B cell (primary cell): ENCODE measurements at regions not wholly inside any gene's neighbourhood (a gene's known extent, or its start where the extent isn't known, plus 50 kb on each side); places are given as distances from the start of the nearest gene placed in this dataset.

Source experiments
- ATAC-seq: fragments of 200-7000 bp; cut with Tn5 transposase; one replicate; pipeline ENCODE4 v1.10.0; 2021; ENCODE audit warnings: low read depth, mild to moderate bottlenecking, moderate number of reproducible peaks, moderate library complexity
- CTCF ChIA-PET: fragments of 350-600 bp; sonication (Branson Sonifier 250); formaldehyde crosslinking; loops from one replicate; lab custom pipeline; 2021; ENCODE audit warnings: antibody characterized with exemption, inconsistent platforms; lab: Charles Lee
- POLR2A ChIA-PET: fragments of 350-600 bp; sonication (Branson Sonifier 250); formaldehyde crosslinking; loops from one replicate; lab custom pipeline; 2021; ENCODE audit warnings: antibody characterized with exemption; lab: Charles Lee
- DNase-seq: peaks from one replicate; pipeline ENCODE4 v3.0.0; 2013
- H2AFZ ChIP-seq: 2 replicates; pipeline ENCODE4 v1.6.1; 2012; ENCODE audit warnings: mild to moderate bottlenecking, low read depth, low read length; ENCODE audit not compliant: insufficient read depth, poor library complexity, severe bottlenecking
- H3K27ac ChIP-seq, 2 donors: 1 replicate in 1 of 2; 2 replicates in 1 of 2; pipeline ENCODE4 v1.5.1; 2012 to 2013; ENCODE audit warnings: low read length in 2 of 2, mild to moderate bottlenecking in 2 of 2, moderate library complexity in 1 of 2
- H3K27me3 ChIP-seq, 4 experiments: fragments of 200-600 bp in 1 of 4; sonication (generic) in 1 of 4; replicated peaks in 1 of 4; 1 replicate in 2 of 4; 2 replicates in 2 of 4; pipeline versions ENCODE4 v1.6.1 to v1.7.0; 2013 to 2016; ENCODE audit warnings: low read length in 3 of 4, mild to moderate bottlenecking in 2 of 4, mixed read lengths in 1 of 4, moderate library complexity in 1 of 4; ENCODE audit not compliant: insufficient read depth in 4 of 4, control insufficient read depth in 3 of 4; ENCODE audit errors: control extremely low read depth in 1 of 4
- H3K36me3 ChIP-seq, 2 experiments: replicated peaks in 1 of 2; 1 replicate in 1 of 2; 2 replicates in 1 of 2; pipeline versions ENCODE4 v1.6.1 to v1.7.1; 2013; ENCODE audit warnings: low read length in 1 of 2; ENCODE audit not compliant: insufficient read depth in 2 of 2, control insufficient read depth in 1 of 2; ENCODE audit errors: control extremely low read depth in 1 of 2, extremely low read depth in 1 of 2
- H3K4me1 ChIP-seq, 2 donors: fragments of 200-600 bp in 1 of 2; sonication (generic) in 1 of 2; 1 replicate in 1 of 2; 2 replicates in 1 of 2; pipeline versions ENCODE4 v1.5.1 to v1.6.1; 2013 to 2017; ENCODE audit warnings: low read length in 2 of 2; ENCODE audit not compliant: control insufficient read depth in 2 of 2, insufficient read depth in 2 of 2
- H3K4me2 ChIP-seq: replicated peaks from 2 replicates; pipeline ENCODE3; 2012; ENCODE audit warnings: mild to moderate bottlenecking, low read depth, low read length; ENCODE audit not compliant: poor library complexity, severe bottlenecking
- H3K4me3 ChIP-seq, 5 experiments: fragments of 200-600 bp in 1 of 5; sonication (generic) in 1 of 5; 1 replicate in 3 of 5; 2 replicates in 2 of 5; pipeline versions ENCODE4 v1.5.1 to v1.7.0; 2011 to 2016; ENCODE audit warnings: low read length in 4 of 5, mild to moderate bottlenecking in 4 of 5, low read depth in 2 of 5, control low read depth in 1 of 5, moderate library complexity in 1 of 5; ENCODE audit not compliant: insufficient read depth in 1 of 5; ENCODE audit errors: control extremely low read depth in 1 of 5, extremely low read depth in 1 of 5
- H3K79me2 ChIP-seq: fragments of 200-600 bp; sonication (generic); one replicate; pipeline ENCODE4 v1.6.0; 2016; ENCODE audit warnings: low read length; ENCODE audit not compliant: control insufficient read depth, insufficient read depth
- H3K9ac ChIP-seq: fragments of 200-600 bp; sonication (generic); 2 replicates; pipeline ENCODE4 v1.6.1; 2017; ENCODE audit warnings: mild to moderate bottlenecking, low read length, moderate library complexity
- H3K9me3 ChIP-seq, 3 donors: one replicate each; pipeline versions ENCODE4 v1.6.1 to v1.7.1; 2013; ENCODE audit warnings: low read length in 2 of 3; ENCODE audit not compliant: control insufficient read depth in 2 of 3, insufficient read depth in 1 of 3; ENCODE audit errors: control extremely low read depth in 1 of 3
- H4K20me1 ChIP-seq: 2 replicates; pipeline ENCODE4 v1.6.0; 2012; ENCODE audit warnings: mild to moderate bottlenecking, low read length; ENCODE audit not compliant: insufficient read depth, control insufficient read depth, poor library complexity, severe bottlenecking
- H3K27ac Mint-ChIP-seq: one replicate; pipeline ENCODE4 v1.8.0; 2021; ENCODE audit warnings: mixed read lengths
- H3K27me3 Mint-ChIP-seq: one replicate; pipeline ENCODE4 v1.8.0; 2021; ENCODE audit warnings: mixed read lengths
- H3K4me1 Mint-ChIP-seq: one replicate; pipeline ENCODE4 v1.8.0; 2021; ENCODE audit warnings: mixed read lengths
- H3K4me3 Mint-ChIP-seq: one replicate; pipeline ENCODE4 v1.8.0; 2021; ENCODE audit warnings: mixed read lengths
- H3K9me3 Mint-ChIP-seq: one replicate; pipeline ENCODE4 v1.8.0; 2022; ENCODE audit warnings: mixed read lengths; ENCODE audit not compliant: insufficient read depth
- EZH2 ChIP-seq: IDR thresholded peaks from 2 replicates; pipeline ENCODE4 v1.6.1; 2012; ENCODE audit warnings: borderline replicate concordance, low read depth, mild to moderate bottlenecking, moderate library complexity, low read length; ENCODE audit not compliant: insufficient read depth, poor library complexity, severe bottlenecking
- WGBS: methylation state at CpG from one replicate; pipeline ENCODE4 v1.1.5; 2013; ENCODE audit warnings: missing lambda C conversion rate; ENCODE audit not compliant: insufficient coverage; 5-methylcytosine and 5-hydroxymethylcytosine counted together
- intact Hi-C: fragments of 100-400 bp; cut with micrococcal nuclease; formaldehyde crosslinking; loops from one replicate; pipeline ENCODE4 v1.10.0; 2022
- TF ChIP-seq, protein P1 (sequence below): fragments of 200-600 bp; IDR thresholded peaks from one replicate; pipeline ENCODE4 v1.8.0; 2022; ENCODE audit warnings: antibody characterized with exemption, mild to moderate bottlenecking

DNA sequence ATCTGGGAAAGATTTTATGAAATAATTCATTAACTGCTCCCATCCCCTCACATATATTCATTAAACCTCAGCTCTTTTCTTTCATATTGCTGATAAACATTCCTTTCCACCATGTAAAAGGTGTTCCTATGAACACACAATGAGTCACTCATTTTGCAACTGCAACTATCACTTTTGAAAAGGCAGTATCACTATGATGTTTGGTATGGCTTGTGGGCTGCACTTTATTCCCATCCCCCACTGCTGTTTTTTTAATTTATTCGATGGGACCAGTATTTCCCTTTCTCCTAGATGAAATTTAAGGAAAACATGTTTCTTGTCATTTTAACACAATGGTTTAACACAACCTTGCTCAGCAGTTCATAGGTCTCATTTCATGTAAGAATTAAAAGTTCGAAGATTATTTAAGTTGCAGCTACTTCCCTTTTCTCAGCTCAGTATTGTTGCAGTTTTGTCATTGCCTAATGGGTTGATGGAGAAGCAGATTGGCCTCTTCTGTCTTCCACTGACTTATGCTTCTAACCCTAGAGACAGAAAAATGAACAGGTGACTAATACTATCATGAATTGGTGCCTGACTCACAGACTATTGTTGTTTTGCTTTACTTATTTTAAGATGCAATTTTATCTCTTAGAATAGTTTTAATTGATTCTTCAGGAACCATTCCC lies 280.3 kb downstream of the ZPLD1 start:
- no peak for ATAC-seq
- H3K27ac Mint-ChIP-seq = no peak overlapping the region
- H3K4me1 ChIP-seq = no peaks in the 10 kb centered on the region
- POLR2A ChIA-PET = no interaction called here
- no peaks in the 10 kb centered on the region for H3K9me3 Mint-ChIP-seq
- H3K4me3 Mint-ChIP-seq = no peak overlapping the region
- H3K27me3 ChIP-seq = no peaks in the 10 kb centered on the region
- no peak overlapping the region for H3K4me2 ChIP-seq
- no CpG with 5 or more reads among the region's 2 CpGs for WGBS
- no peaks in the 10 kb centered on the region for H4K20me1 ChIP-seq
- no peaks in the 10 kb centered on the region for H3K79me2 ChIP-seq
- DNase-seq = no peak
- CTCF ChIA-PET = interaction anchor here (0.7 kb wide), 1 partner anchor 41 kb away, joined by 6 read pairs; no protein-coding TSS in a partner anchor
- H3K4me1 Mint-ChIP-seq = no peaks in the 10 kb centered on the region
- intact Hi-C loops = no loop called here
- H3K9me3 ChIP-seq = no peaks in the 10 kb centered on the region
- no peak overlapping the region for H3K9ac ChIP-seq
- H3K4me3 ChIP-seq = no peak overlapping the region
- H2AFZ ChIP-seq = no peak overlapping the region
- peaks cover 3% of the 10 kb centered on the region for H3K27me3 Mint-ChIP-seq
- TF ChIP-seq EZH2 = no peak
- TF ChIP-seq, protein P1, sequence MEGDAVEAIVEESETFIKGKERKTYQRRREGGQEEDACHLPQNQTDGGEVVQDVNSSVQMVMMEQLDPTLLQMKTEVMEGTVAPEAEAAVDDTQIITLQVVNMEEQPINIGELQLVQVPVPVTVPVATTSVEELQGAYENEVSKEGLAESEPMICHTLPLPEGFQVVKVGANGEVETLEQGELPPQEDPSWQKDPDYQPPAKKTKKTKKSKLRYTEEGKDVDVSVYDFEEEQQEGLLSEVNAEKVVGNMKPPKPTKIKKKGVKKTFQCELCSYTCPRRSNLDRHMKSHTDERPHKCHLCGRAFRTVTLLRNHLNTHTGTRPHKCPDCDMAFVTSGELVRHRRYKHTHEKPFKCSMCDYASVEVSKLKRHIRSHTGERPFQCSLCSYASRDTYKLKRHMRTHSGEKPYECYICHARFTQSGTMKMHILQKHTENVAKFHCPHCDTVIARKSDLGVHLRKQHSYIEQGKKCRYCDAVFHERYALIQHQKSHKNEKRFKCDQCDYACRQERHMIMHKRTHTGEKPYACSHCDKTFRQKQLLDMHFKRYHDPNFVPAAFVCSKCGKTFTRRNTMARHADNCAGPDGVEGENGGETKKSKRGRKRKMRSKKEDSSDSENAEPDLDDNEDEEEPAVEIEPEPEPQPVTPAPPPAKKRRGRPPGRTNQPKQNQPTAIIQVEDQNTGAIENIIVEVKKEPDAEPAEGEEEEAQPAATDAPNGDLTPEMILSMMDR = no peak
- H3K36me3 ChIP-seq = no peaks in the 10 kb centered on the region
- H3K27ac ChIP-seq = no peak overlapping the region

- WGBS = no CpG with 5 or more reads among the region's 2 CpGs
- CTCF ChIA-PET = no interaction called here
- H3K4me3 Mint-ChIP-seq = no peak overlapping the region
These were observed 283.8 kb downstream of the ZPLD1 start for GRCh38 chr3:102718651-102719050.

More at GRCh38 chr3:102718651-102719050, 283.8 kb downstream of the ZPLD1 start:
- POLR2A ChIA-PET = no interaction called here
- H3K27ac Mint-ChIP-seq = no peak overlapping the region
- no peak for TF ChIP-seq EZH2
- TF ChIP-seq, protein P1 = no peak
- ATAC-seq = no peak
- H3K4me1 ChIP-seq = no peaks in the 10 kb centered on the region
- no peak overlapping the region for H3K9ac ChIP-seq
- H3K9me3 Mint-ChIP-seq = no peaks in the 10 kb centered on the region
- no peak overlapping the region for H3K4me3 ChIP-seq
- H3K27me3 ChIP-seq = no peaks in the 10 kb centered on the region
- no peak for DNase-seq
- H3K36me3 ChIP-seq = no peaks in the 10 kb centered on the region
- H3K9me3 ChIP-seq = no peaks in the 10 kb centered on the region
- H3K4me2 ChIP-seq = no peak overlapping the region
- H3K27ac ChIP-seq = no peak overlapping the region
- intact Hi-C loops = no loop called here
- H2AFZ ChIP-seq = no peak overlapping the region
- H3K4me1 Mint-ChIP-seq = no peaks in the 10 kb centered on the region
- H4K20me1 ChIP-seq = no peaks in the 10 kb centered on the region
- H3K79me2 ChIP-seq = no peaks in the 10 kb centered on the region
- H3K27me3 Mint-ChIP-seq = no peaks in the 10 kb centered on the region
